ENCODE measurements at regions not wholly inside any gene's neighbourhood (a gene's known extent, or its start where the extent isn't known, plus 50 kb on each side); places are given as distances from the start of the nearest gene placed in this dataset.

GRCh38 chr22:22059291-22060002 is 76.9 kb upstream of the TOP3B start:
- TF ChIP-seq CTCF (IDR thresholded peaks at IDR 0.05; ENCODE audit: poor library complexity, severe bottlenecking) (no peak), POLR2AphosphoS5 (IDR thresholded peaks at IDR 0.05) (no peak), EZH2 (IDR thresholded peaks at IDR 0.05; ENCODE audit: borderline replicate concordance, insufficient read depth, low read length, poor library complexity, severe bottlenecking) (no peak), EP300 (conservative IDR thresholded peaks at IDR 0.05; ENCODE audit: poor library complexity, severe bottlenecking) (no peak)
